ENCODE measurements at regions not wholly inside any gene's neighbourhood (a gene's known extent, or its start where the extent isn't known, plus 50 kb on each side); places are given as distances from the start of the nearest gene placed in this dataset.
"Not testable (repeated sequence)": the region's sequence is repeated elsewhere in the genome, so short reads cannot be mapped to it uniquely, and the experiment has no call there.

DNA sequence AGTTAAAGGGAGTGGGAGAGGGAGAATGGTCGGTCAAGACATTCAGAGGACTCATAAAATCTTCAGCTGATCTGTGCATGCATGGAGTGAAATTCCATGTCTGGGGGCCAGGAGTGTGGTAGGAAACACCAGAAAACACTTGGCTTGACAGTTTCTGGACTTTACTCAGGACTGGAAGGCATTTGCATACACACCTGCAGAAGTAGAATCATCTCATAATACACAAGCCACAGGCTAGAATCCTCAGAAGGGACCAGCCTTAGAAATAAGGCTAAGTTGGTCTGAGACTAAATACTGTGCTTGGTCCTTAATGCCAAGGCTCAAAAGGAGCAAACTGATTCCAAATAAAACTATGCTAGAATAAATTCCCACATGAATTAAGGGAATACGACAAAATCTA, 328.1 kb upstream of the KITLG start:
- 74 to 81% methylated on average over 2 of the region's 2 CpGs for WGBS, 2 donors
- no peaks in the 10 kb centered on the region for H3K27me3 ChIP-seq (ENCODE audit: control insufficient read depth in 1 of 2, insufficient read depth in 2 of 2, low read length in 2 of 2)
- H3K27ac ChIP-seq (ENCODE audit: low read depth in 2 of 2, low read length in 1 of 2) = no peak overlapping the region
- no peaks in the 10 kb centered on the region for H3K4me1 ChIP-seq (ENCODE audit: control insufficient read depth in 2 of 2, insufficient read depth in 2 of 2, low read length in 1 of 2)
- H3K36me3 ChIP-seq (ENCODE audit: control insufficient read depth in 2 of 2, insufficient read depth in 2 of 2, low read length in 1 of 2) = no peaks in the 10 kb centered on the region
- no peak overlapping the region for H3K4me3 ChIP-seq (ENCODE audit: low read depth in 1 of 2, low read length in 2 of 2)
- H3K9me3 ChIP-seq (ENCODE audit: control insufficient read depth in 2 of 2, insufficient read depth in 1 of 2, low read depth in 1 of 2, low read length in 1 of 2) = no peaks in the 10 kb centered on the region

DNA sequence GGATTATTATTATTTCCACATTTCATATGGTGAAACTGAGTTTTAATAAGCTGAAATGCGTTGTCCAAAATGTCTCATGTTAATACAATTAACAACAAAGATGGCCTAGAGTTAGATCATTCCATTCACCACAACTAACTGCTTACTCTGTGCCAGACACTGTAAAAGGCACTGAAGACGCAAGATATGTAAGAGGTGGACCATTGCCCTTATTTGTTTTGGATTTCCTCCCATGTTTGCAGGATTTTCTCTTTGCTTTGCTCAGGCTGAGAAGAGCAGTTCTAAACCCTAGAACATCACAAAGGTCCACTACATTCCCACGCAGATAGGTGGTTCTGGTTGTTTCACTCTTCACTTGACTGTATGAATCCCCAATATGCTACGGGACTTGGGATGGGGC, 324.4 kb upstream of the KITLG start:
- Histone ChIP-seq H3K27ac (ENCODE audit: low read depth in 2 of 2, low read length in 1 of 2) (no peak overlapping the region), H3K27me3 (ENCODE audit: control insufficient read depth in 1 of 2, insufficient read depth in 2 of 2, low read length in 2 of 2) (no peaks in the 10 kb centered on the region), H3K4me3 (ENCODE audit: low read depth in 1 of 2, low read length in 2 of 2) (no peak overlapping the region), H3K9me3 (ENCODE audit: control insufficient read depth in 2 of 2, insufficient read depth in 1 of 2, low read depth in 1 of 2, low read length in 1 of 2) (no peaks in the 10 kb centered on the region), H3K4me1 (ENCODE audit: control insufficient read depth in 2 of 2, insufficient read depth in 2 of 2, low read length in 1 of 2) (no peaks in the 10 kb centered on the region), H3K36me3 (ENCODE audit: control insufficient read depth in 2 of 2, insufficient read depth in 2 of 2, low read length in 1 of 2) (no peaks in the 10 kb centered on the region)
- 57 to 74% methylated on average over 4 of the region's 4 CpGs for WGBS, 2 donors

DNA sequence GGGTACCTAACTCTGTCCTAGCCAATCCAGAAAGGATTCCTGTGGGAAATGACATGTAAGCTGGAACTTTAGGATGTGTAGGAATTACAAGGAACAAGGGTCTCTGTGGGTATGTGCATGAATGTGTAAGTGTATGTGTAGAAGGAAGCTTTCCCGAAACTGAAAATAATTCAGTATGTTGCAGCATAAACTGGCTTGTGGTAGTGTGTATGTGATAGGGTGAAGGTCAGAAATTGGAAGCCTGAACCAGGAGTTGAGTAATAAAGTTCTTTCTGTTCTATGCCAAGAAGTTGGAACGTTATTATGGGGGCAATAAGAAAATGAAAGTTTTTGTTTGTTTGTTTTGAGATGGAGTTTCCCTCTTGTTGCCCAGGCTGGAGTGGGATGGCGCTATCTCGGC, 323.1 kb upstream of the KITLG start:
- WGBS, 2 donors = 83 to 86% methylated on average over 4 of the region's 4 CpGs
- H3K4me1 ChIP-seq (ENCODE audit: control insufficient read depth in 2 of 2, insufficient read depth in 2 of 2, low read length in 1 of 2) = no peaks in the 10 kb centered on the region
- no peak overlapping the region for H3K4me3 ChIP-seq (ENCODE audit: low read depth in 1 of 2, low read length in 2 of 2)
- H3K27ac ChIP-seq (ENCODE audit: low read depth in 2 of 2, low read length in 1 of 2) = no peak overlapping the region
- H3K27me3 ChIP-seq (ENCODE audit: control insufficient read depth in 1 of 2, insufficient read depth in 2 of 2, low read length in 2 of 2) = no peaks in the 10 kb centered on the region
- H3K9me3 ChIP-seq (ENCODE audit: control insufficient read depth in 2 of 2, insufficient read depth in 1 of 2, low read depth in 1 of 2, low read length in 1 of 2) = no peaks in the 10 kb centered on the region
- H3K36me3 ChIP-seq (ENCODE audit: control insufficient read depth in 2 of 2, insufficient read depth in 2 of 2, low read length in 1 of 2) = no peaks in the 10 kb centered on the region

DNA sequence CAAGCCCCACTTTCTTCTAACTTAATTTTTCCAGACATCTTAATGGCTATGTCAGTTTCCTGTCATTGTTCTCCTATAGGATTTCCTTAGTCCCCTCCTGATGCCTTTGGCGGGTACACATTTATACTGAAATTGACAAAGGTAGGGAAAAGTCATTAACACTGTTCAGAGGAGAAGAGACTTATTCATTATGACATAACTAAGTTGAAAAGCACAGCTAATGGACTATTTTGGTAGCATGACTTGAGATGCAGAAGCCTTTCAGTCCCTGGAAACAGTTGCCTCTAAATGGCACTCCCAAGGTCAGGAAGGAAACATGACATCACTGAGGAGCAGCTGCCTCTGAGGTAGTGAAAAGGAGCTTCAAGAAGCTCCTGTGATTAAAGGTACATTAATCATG, 317.5 kb upstream of the KITLG start:
- 80 to 90% methylated on average over 1 of the region's 1 CpG for WGBS, 2 donors
- H3K36me3 ChIP-seq (ENCODE audit: control insufficient read depth in 2 of 2, insufficient read depth in 2 of 2, low read length in 1 of 2) = no peaks in the 10 kb centered on the region
- no peaks in the 10 kb centered on the region for H3K27me3 ChIP-seq (ENCODE audit: control insufficient read depth in 1 of 2, insufficient read depth in 2 of 2, low read length in 2 of 2)
- no peaks in the 10 kb centered on the region for H3K9me3 ChIP-seq (ENCODE audit: control insufficient read depth in 2 of 2, insufficient read depth in 1 of 2, low read depth in 1 of 2, low read length in 1 of 2)
- no peak overlapping the region for H3K27ac ChIP-seq (ENCODE audit: low read depth in 2 of 2, low read length in 1 of 2)
- H3K4me1 ChIP-seq (ENCODE audit: control insufficient read depth in 2 of 2, insufficient read depth in 2 of 2, low read length in 1 of 2) = no peaks in the 10 kb centered on the region
- H3K4me3 ChIP-seq (ENCODE audit: low read depth in 1 of 2, low read length in 2 of 2) = no peak overlapping the region

DNA sequence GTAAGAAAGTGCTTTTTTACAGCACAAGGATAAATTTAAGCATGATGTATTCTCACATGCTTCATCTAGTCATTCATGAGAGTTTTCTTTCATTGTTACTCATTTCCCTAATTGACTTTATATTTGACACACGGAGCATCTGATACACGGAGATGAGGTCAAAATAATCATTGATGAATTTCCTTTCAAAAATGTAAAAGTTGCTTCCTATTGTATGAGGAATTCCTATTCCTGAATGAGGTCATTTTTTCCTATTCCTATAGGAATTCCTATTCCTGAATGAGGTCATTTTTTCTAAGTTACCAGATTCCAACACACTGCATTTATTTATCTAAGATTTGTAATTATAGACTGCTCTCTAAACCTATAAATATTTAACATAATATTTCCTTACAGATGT, 316.7 kb upstream of the KITLG start:
- 66 to 72% methylated on average over 2 of the region's 2 CpGs for WGBS, 2 donors
- H3K27me3 ChIP-seq (ENCODE audit: control insufficient read depth in 1 of 2, insufficient read depth in 2 of 2, low read length in 2 of 2) = no peaks in the 10 kb centered on the region
- no peaks in the 10 kb centered on the region for H3K4me1 ChIP-seq (ENCODE audit: control insufficient read depth in 2 of 2, insufficient read depth in 2 of 2, low read length in 1 of 2)
- no peak overlapping the region for H3K4me3 ChIP-seq (ENCODE audit: low read depth in 1 of 2, low read length in 2 of 2)
- H3K27ac ChIP-seq (ENCODE audit: low read depth in 2 of 2, low read length in 1 of 2) = no peak overlapping the region
- H3K36me3 ChIP-seq (ENCODE audit: control insufficient read depth in 2 of 2, insufficient read depth in 2 of 2, low read length in 1 of 2) = no peaks in the 10 kb centered on the region
- H3K9me3 ChIP-seq (ENCODE audit: control insufficient read depth in 2 of 2, insufficient read depth in 1 of 2, low read depth in 1 of 2, low read length in 1 of 2) = no peaks in the 10 kb centered on the region

DNA sequence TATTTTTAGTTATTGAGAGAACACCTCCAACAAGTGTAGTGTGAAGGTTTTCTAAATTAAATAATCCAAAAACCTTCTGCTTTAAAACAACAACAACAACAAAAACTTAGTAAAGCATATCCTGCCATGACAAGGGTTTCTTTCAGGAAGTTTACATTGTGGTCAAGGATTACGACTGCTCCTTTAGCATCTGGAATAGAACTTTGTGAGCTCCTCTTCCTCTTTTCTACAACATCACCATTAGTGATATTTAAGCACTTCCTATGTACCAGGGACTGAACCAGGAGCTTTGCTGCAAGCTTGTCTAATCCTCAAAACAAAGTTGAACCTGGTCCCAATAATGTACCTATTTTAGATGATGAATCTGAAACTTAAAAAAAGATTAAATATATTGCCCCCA, 315.4 kb upstream of the KITLG start:
- no peaks in the 10 kb centered on the region for H3K27me3 ChIP-seq (ENCODE audit: control insufficient read depth in 1 of 2, insufficient read depth in 2 of 2, low read length in 2 of 2)
- H3K4me3 ChIP-seq (ENCODE audit: low read depth in 1 of 2, low read length in 2 of 2) = no peak overlapping the region
- H3K36me3 ChIP-seq (ENCODE audit: control insufficient read depth in 2 of 2, insufficient read depth in 2 of 2, low read length in 1 of 2) = no peaks in the 10 kb centered on the region
- H3K4me1 ChIP-seq (ENCODE audit: control insufficient read depth in 2 of 2, insufficient read depth in 2 of 2, low read length in 1 of 2) = no peaks in the 10 kb centered on the region
- no peak overlapping the region for H3K27ac ChIP-seq (ENCODE audit: low read depth in 2 of 2, low read length in 1 of 2)
- H3K9me3 ChIP-seq (ENCODE audit: control insufficient read depth in 2 of 2, insufficient read depth in 1 of 2, low read depth in 1 of 2, low read length in 1 of 2) = no peaks in the 10 kb centered on the region
- WGBS, 2 donors = 63 to 66% methylated on average over 1 of the region's 1 CpG

DNA sequence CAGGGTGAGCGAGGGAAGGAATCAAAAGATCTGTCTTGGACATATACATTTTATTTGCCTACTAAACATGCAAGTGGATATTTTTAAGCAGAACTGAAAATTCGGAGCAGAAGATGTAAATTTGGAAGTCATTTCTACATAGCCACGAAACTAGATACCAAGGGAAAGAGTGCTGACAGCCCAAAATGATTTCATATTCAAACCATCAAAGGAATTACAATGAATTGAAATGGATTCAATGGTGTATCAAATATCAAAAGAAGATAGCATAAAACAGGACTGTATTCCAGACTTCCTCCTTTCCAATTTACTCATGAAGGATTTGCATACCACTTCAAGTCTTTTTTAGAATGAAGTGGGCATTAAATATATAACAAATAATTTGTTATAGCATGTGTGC, 313.5 kb upstream of the KITLG start:
- 76 to 78% methylated on average over 3 of the region's 3 CpGs for WGBS, 2 donors
- Histone ChIP-seq H3K4me1 (ENCODE audit: control insufficient read depth in 2 of 2, insufficient read depth in 2 of 2, low read length in 1 of 2) (no peaks in the 10 kb centered on the region), H3K4me3 (ENCODE audit: low read depth in 1 of 2, low read length in 2 of 2) (no peak overlapping the region), H3K36me3 (ENCODE audit: control insufficient read depth in 2 of 2, insufficient read depth in 2 of 2, low read length in 1 of 2) (no peaks in the 10 kb centered on the region), H3K27ac (ENCODE audit: low read depth in 2 of 2, low read length in 1 of 2) (no peak overlapping the region), H3K27me3 (ENCODE audit: control insufficient read depth in 1 of 2, insufficient read depth in 2 of 2, low read length in 2 of 2) (no peaks in the 10 kb centered on the region), H3K9me3 (ENCODE audit: control insufficient read depth in 2 of 2, insufficient read depth in 1 of 2, low read depth in 1 of 2, low read length in 1 of 2) (no peaks in the 10 kb centered on the region)

DNA sequence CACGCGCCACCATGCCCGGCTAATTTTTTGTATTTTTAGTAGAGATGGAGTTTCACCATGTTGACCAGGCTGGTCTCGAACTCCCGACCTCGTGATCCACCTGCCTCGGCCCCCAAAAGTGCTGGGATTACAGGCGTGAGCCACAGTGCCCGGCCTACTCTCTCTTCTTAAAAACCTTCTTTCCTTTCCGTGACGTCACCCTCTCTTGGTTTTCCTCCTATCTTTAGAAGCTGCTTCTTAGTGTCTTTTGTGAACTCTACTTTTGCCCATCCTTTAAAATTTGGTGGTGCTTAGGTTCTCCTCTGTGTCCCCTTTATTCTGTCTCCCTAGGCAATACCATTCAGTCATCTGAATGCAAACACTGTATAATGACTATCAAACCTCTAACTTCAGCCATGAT, 311.2 kb upstream of the KITLG start:
- not testable (repeated sequence) for H3K27me3 ChIP-seq (ENCODE audit: control insufficient read depth in 1 of 2, insufficient read depth in 2 of 2, low read length in 2 of 2); H3K36me3 ChIP-seq (ENCODE audit: control insufficient read depth in 2 of 2, insufficient read depth in 2 of 2, low read length in 1 of 2); H3K9me3 ChIP-seq (ENCODE audit: control insufficient read depth in 2 of 2, insufficient read depth in 1 of 2, low read depth in 1 of 2, low read length in 1 of 2); H3K27ac ChIP-seq (ENCODE audit: low read depth in 2 of 2, low read length in 1 of 2); H3K4me1 ChIP-seq (ENCODE audit: control insufficient read depth in 2 of 2, insufficient read depth in 2 of 2, low read length in 1 of 2); H3K4me3 ChIP-seq (ENCODE audit: low read depth in 1 of 2, low read length in 2 of 2)
- whole genome bisulfite sequencing, 2 donors = 96 to 97% methylated on average over 11 of the region's 11 CpGs

DNA sequence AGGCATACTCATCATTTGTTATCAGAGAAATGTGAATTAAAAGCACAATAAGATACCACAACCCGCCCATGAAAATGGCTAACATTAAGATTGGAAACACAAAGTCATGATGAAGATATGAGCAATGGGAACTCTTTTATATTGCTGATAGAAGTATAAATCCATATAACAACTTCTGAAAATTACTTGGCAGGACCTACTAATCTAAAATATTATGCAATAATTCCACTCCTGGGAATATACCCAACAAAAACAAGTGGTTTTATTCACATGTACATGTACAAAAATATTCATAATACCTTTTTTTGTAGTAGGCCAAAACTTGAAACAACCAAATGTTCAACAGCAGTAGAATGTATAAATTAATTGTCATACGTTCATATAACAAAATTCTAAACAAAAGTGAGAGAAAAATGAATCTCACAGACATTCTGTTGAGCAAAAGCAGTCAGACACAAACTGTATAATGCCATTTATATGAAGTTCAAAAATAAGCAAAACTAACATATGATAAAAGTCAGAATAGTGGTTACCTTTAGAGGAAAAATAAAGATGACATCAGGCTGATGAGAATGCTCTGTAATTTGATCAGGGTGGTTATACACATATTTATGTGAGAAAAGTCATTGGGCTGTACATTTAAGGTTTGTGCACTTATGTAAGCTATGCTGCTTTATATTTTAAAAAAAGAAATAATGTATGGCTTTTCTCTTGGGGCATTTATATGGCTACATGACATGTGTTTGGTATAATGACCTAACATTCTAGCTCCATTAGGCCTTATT, 309.2 kb upstream of the KITLG start:
- 49 to 50% methylated on average over 2 of the region's 2 CpGs for WGBS, 2 donors
- H3K27me3 ChIP-seq (ENCODE audit: control insufficient read depth in 1 of 2, insufficient read depth in 2 of 2, low read length in 2 of 2) = no peaks in the 10 kb centered on the region
- H3K9me3 ChIP-seq (ENCODE audit: control insufficient read depth in 2 of 2, insufficient read depth in 1 of 2, low read depth in 1 of 2, low read length in 1 of 2) = no peaks in the 10 kb centered on the region
- no peaks in the 10 kb centered on the region for H3K4me1 ChIP-seq (ENCODE audit: control insufficient read depth in 2 of 2, insufficient read depth in 2 of 2, low read length in 1 of 2)
- no peak overlapping the region for H3K4me3 ChIP-seq (ENCODE audit: low read depth in 1 of 2, low read length in 2 of 2)
- no peaks in the 10 kb centered on the region for H3K36me3 ChIP-seq (ENCODE audit: control insufficient read depth in 2 of 2, insufficient read depth in 2 of 2, low read length in 1 of 2)
- no peak overlapping the region for H3K27ac ChIP-seq (ENCODE audit: low read depth in 2 of 2, low read length in 1 of 2)

DNA sequence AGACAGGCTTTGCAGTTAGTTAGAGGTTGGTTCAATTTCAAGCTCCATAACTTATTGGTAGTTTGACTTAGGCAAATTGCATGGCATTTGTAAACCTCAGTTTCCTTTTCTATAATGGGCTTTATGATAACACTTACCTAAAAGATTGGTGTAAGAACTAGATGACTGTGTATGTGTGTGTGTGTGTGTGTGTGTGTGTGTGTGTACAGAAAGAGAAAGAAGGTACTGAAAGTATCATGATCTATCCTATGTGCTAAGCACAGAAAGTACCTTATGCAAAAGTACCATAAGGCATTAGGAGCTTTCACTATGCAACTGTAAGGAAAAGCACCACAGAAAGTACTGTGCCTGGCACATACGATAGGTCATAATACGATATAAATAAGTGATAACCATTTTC, 304.3 kb upstream of the KITLG start:
- H3K36me3 ChIP-seq (ENCODE audit: control insufficient read depth in 2 of 2, insufficient read depth in 2 of 2, low read length in 1 of 2) = no peaks in the 10 kb centered on the region
- H3K9me3 ChIP-seq (ENCODE audit: control insufficient read depth in 2 of 2, insufficient read depth in 1 of 2, low read depth in 1 of 2, low read length in 1 of 2) = no peaks in the 10 kb centered on the region
- no peaks in the 10 kb centered on the region for H3K4me1 ChIP-seq (ENCODE audit: control insufficient read depth in 2 of 2, insufficient read depth in 2 of 2, low read length in 1 of 2)
- no peaks in the 10 kb centered on the region for H3K27me3 ChIP-seq (ENCODE audit: control insufficient read depth in 1 of 2, insufficient read depth in 2 of 2, low read length in 2 of 2)
- 85 to 88% methylated on average over 2 of the region's 2 CpGs for WGBS, 2 donors
- H3K4me3 ChIP-seq (ENCODE audit: low read depth in 1 of 2, low read length in 2 of 2) = no peak overlapping the region
- no peak overlapping the region for H3K27ac ChIP-seq (ENCODE audit: low read depth in 2 of 2, low read length in 1 of 2)
